IPS-15b (cell line): ENCODE measurements at regions not wholly inside any gene's neighbourhood (a gene's known extent, or its start where the extent isn't known, plus 50 kb on each side); places are given as distances from the start of the nearest gene placed in this dataset.
"Not testable (repeated sequence)": the region's sequence is repeated elsewhere in the genome, so short reads cannot be mapped to it uniquely, and the experiment has no call there.

Experiments
- H3K27me3 ChIP-seq: one replicate; pipeline ENCODE4 v1.6.1; 2013; ENCODE audit warnings: low read length; ENCODE audit not compliant: control insufficient read depth, insufficient read depth
- H3K36me3 ChIP-seq: one replicate; pipeline ENCODE4 v1.6.1; 2013; ENCODE audit warnings: low read length; ENCODE audit not compliant: control insufficient read depth, insufficient read depth
- H3K4me1 ChIP-seq: one replicate; pipeline ENCODE4 v1.6.1; 2013; ENCODE audit warnings: mild to moderate bottlenecking, low read length; ENCODE audit not compliant: control insufficient read depth, insufficient read depth
- H3K4me3 ChIP-seq: one replicate; pipeline ENCODE4 v1.5.1; 2013; ENCODE audit warnings: low read depth, low read length
- H3K9ac ChIP-seq: one replicate; pipeline ENCODE4 v1.6.1; 2013; ENCODE audit warnings: low read depth, mild to moderate bottlenecking, low read length
- H3K9me3 ChIP-seq: one replicate; pipeline ENCODE4 v1.6.1; 2013; ENCODE audit warnings: mild to moderate bottlenecking, low read length; ENCODE audit not compliant: control insufficient read depth, insufficient read depth

DNA sequence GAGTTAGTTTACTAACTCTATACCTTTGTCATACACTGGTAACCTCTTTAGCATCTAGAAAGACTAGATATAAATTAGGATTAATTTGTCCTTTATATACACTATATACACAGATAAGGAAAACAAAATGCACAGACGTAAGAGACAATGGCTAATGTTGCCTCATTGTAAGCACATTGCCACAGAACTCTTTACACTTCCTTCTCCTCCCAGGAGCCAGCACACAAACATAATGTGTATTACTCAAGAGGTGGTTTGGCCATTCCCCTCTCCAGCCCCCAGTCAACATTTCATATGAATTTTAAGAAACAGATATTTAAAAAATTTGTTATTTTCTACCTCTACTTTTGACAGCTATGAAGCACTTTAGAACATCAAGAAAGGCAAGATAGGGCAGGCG, 131.4 kb upstream of the OR4E1 start:
- Histone ChIP-seq H3K9ac (no peak overlapping the region), H3K27me3 (no peaks in the 10 kb centered on the region), H3K9me3 (no peaks in the 10 kb centered on the region), H3K36me3 (no peaks in the 10 kb centered on the region), H3K4me3 (no peak overlapping the region), H3K4me1 (no peaks in the 10 kb centered on the region)

DNA sequence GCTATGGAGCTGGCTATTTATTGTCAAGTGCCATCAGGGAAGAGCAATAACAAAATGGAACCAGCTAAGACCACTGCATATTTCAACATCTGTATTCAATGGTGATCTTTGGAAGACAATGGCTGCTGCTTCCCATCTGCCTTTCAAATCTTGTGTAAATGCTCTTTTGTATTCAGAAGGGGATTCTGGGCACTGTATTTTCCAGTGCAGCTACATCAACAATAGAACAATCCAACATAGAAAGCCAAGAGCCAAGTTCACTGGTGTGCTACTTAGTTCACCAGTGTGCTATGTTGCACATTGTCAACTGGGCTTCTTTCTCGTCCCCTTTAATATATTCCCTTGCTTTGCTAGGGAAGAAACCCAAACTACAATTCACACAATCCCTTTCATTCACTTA, 128.8 kb upstream of the OR4E1 start:
- Histone ChIP-seq H3K9me3 (no peaks in the 10 kb centered on the region), H3K4me3 (no peak overlapping the region), H3K27me3 (no peaks in the 10 kb centered on the region), H3K9ac (no peak overlapping the region), H3K36me3 (no peaks in the 10 kb centered on the region), H3K4me1 (no peaks in the 10 kb centered on the region)

DNA sequence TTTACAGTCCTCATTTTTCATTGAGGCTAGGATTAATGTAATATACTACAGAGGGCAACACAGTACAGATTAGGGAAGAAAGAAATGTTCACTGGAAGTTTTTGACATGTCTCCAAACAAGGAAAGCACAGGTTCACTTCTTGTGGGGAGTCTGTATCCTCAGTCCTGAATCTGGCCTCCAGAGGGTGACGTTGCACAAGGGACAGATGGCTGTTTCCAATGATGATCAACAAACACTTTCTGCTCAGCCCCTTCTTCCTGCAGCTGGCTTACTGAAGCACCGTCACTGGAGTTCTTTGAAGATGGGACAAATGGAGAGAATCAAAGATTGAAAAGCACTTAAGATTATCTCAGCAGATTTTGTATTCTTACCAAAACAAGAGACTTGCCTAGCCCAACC, 123.3 kb upstream of the OR4E1 start:
- Histone ChIP-seq H3K36me3 (no peaks in the 10 kb centered on the region), H3K4me1 (no peaks in the 10 kb centered on the region), H3K9ac (no peak overlapping the region), H3K4me3 (no peak overlapping the region), H3K9me3 (no peaks in the 10 kb centered on the region), H3K27me3 (no peaks in the 10 kb centered on the region)

DNA sequence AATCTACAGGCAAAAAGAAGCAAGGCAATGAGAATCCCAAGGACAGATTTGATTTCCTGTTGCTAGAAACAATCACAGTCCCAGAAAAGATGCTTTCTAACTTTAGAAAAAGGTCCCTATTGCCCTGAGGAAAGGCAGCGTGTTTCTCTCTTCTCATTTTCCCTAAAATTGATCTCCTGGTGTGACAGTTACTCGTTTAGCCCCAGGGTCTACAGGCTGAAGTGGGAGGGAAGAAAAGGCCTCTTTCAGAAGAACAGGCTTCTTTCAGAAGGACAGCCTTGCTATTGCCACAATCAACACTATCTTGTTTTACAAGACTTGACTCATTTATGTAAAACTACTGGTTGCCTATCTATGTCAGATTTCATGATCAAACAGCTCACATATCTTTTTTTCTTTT, 121.8 kb upstream of the OR4E1 start:
- Histone ChIP-seq H3K9ac (no peak overlapping the region), H3K9me3 (no peaks in the 10 kb centered on the region), H3K27me3 (no peaks in the 10 kb centered on the region), H3K36me3 (no peaks in the 10 kb centered on the region), H3K4me1 (no peaks in the 10 kb centered on the region), H3K4me3 (no peak overlapping the region)

DNA sequence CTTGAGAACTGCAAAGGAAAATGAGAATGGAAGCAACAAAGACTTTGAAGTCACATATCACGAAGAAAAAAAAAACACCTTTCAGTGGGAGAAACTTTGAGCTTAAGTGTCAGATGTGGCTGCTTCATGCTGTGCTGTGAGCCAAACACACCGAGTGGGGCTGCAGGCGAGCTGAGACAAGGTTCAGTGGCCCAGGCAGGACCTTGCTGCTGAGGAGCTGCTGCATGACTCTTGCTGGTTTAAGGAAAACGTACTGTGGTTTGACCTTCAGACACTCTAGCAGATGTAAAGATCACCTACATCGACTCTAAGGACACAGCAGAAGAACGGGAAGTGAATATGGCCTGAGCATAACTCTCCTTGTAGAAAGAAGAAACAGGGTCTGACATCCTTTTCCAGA, 118.1 kb upstream of the OR4E1 start:
- Histone ChIP-seq H3K36me3 (no peaks in the 10 kb centered on the region), H3K27me3 (no peaks in the 10 kb centered on the region), H3K9ac (no peak overlapping the region), H3K9me3 (no peaks in the 10 kb centered on the region), H3K4me1 (no peaks in the 10 kb centered on the region), H3K4me3 (no peak overlapping the region)

DNA sequence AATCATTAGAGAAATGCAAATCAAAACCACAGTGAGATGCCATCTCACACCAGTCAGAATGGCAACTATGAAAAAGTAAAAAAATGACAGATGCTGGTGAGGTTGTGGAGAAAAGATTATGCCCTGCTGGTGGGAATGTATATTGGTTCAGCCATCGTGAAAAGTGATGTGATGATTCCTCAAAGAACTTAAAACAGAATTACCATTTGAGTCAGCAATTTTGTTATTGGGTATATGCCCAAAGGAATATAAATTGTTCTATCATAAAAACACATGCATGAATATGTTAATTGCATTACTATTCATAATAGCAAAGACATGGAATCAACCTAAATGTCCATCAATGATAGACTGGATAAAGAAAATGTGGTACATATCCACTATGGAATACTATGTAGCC, 115.1 kb upstream of the OR4E1 start:
- H3K9me3 ChIP-seq, H3K4me3 ChIP-seq, H3K9ac ChIP-seq, H3K36me3 ChIP-seq, H3K4me1 ChIP-seq, H3K27me3 ChIP-seq: not testable (repeated sequence)

DNA sequence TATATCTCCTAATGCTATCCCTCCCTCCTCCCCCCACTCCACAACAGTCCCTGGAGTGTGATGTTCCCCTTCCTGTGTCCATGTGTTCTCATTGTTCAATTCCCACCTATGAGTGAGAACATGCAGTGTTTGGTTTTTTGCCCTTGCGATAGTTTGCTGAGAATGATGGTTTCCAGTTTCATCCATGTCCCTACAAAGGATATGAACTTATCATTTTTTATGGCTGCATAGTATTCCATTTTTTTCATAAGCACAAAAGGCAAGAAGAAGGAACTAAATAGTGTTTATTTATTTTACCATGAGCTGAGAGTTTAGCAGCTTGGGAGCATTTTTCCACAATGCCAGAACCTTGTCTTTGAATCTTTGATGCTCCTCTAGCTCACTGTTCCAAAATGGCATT, 113.6 kb upstream of the OR4E1 start:
- not testable (repeated sequence) for H3K9ac ChIP-seq, H3K4me3 ChIP-seq, H3K27me3 ChIP-seq, H3K9me3 ChIP-seq, H3K4me1 ChIP-seq, H3K36me3 ChIP-seq

DNA sequence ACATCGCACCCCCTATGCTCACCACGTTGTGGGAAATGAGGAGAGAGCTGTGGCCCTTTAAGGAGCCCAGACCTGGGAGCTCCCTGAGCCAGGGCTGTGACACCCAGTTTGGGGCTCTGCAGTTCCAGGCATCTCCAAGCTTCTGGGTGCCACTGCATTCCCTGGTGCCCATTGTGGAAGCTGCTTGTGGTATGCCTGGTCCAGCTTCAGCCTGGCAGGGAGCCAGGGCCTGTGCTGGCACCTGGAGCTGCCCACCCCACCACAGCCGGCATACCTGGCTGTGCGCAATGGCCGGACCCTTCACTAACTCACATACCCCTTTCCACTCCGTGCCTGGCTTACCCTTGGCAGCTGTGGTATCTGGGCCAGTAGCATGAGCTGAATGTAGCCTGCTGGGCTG, 107.9 kb upstream of the OR4E1 start:
- no peaks in the 10 kb centered on the region for H3K4me1 ChIP-seq
- H3K4me3 ChIP-seq = no peak overlapping the region
- peaks cover 2% of the 10 kb centered on the region for H3K27me3 ChIP-seq
- no peaks in the 10 kb centered on the region for H3K9me3 ChIP-seq
- no peak overlapping the region for H3K9ac ChIP-seq
- H3K36me3 ChIP-seq = no peaks in the 10 kb centered on the region

DNA sequence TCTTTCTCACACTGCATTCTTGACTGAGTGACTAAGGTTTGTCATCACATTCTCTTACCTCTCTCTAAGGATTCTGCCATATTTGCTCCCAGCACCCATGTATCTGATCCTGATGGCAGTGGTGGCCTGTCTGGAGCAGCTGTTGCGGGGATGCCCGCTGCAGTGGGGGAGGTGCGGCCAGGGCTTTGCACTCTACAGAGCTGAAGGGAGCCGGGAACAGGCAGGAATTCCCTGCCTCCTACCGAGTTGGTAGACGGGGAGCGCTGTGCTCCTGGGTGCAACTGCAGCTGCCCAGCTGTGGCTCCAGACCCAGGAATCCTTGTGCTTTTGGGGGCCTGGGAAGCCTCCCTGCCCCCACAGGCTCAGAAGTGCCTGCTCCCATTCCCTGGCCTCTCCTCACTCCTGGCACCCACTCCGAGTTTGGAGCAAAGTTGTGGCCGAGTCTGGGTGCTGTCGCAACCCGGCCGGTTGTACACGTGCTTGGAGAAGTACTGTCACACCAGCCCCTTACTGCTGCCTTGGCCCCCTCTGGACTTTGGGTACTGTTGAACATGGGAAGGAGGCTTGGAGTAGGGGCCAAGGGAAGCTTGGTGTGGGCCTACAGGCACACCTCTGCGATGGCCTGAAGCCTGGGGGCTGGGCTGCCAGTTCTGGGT, 106.9 kb upstream of the OR4E1 start:
- Histone ChIP-seq H3K9me3 (no peaks in the 10 kb centered on the region), H3K9ac (no peak overlapping the region), H3K4me1 (no peaks in the 10 kb centered on the region), H3K36me3 (no peaks in the 10 kb centered on the region), H3K27me3 (peaks cover 2% of the 10 kb centered on the region), H3K4me3 (no peak overlapping the region)

DNA sequence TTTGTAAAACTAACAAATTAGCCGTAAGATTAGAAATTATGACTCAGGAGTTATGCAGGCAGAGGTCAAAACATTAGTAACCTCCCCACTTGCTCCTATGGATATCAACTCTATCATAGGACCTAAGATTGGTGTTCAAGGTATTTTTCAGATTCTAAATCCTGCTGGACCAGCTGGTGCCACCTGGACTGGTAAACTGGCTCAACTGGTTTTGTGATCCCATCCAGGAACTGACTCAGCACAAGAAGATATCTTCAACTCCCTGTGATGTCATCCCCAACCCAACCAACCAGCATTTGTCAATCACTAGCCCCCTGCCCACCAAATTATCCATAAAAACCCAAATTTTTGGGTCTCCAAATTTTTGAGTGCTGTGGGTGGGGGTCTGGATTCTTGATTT, 98.1 kb upstream of the OR4E1 start:
- H3K27me3 ChIP-seq = no peaks in the 10 kb centered on the region
- H3K4me3 ChIP-seq = no peak overlapping the region
- no peak overlapping the region for H3K9ac ChIP-seq
- H3K9me3 ChIP-seq = no peaks in the 10 kb centered on the region
- H3K4me1 ChIP-seq = peaks cover 2% of the 10 kb centered on the region
- no peaks in the 10 kb centered on the region for H3K36me3 ChIP-seq

DNA sequence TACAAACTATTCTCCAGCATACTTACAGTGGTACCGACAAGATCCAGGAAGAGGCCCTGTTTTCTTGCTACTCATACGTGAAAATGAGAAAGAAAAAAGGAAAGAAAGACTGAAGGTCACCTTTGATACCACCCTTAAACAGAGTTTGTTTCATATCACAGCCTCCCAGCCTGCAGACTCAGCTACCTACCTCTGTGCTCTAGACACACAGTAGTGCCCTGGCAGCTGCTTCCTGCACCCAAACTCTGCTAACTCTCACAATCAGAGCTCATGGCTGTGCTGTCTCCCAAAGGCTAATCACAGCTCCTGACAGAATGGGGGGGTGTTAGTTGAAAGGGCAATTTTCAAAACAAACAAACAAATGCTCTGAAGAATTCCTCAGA, 95.2 kb upstream of the OR4E1 start:
- H3K9ac ChIP-seq = no peak overlapping the region
- no peaks in the 10 kb centered on the region for H3K9me3 ChIP-seq
- H3K36me3 ChIP-seq = no peaks in the 10 kb centered on the region
- H3K27me3 ChIP-seq = no peaks in the 10 kb centered on the region
- no peak overlapping the region for H3K4me3 ChIP-seq
- peaks cover 2% of the 10 kb centered on the region for H3K4me1 ChIP-seq

DNA sequence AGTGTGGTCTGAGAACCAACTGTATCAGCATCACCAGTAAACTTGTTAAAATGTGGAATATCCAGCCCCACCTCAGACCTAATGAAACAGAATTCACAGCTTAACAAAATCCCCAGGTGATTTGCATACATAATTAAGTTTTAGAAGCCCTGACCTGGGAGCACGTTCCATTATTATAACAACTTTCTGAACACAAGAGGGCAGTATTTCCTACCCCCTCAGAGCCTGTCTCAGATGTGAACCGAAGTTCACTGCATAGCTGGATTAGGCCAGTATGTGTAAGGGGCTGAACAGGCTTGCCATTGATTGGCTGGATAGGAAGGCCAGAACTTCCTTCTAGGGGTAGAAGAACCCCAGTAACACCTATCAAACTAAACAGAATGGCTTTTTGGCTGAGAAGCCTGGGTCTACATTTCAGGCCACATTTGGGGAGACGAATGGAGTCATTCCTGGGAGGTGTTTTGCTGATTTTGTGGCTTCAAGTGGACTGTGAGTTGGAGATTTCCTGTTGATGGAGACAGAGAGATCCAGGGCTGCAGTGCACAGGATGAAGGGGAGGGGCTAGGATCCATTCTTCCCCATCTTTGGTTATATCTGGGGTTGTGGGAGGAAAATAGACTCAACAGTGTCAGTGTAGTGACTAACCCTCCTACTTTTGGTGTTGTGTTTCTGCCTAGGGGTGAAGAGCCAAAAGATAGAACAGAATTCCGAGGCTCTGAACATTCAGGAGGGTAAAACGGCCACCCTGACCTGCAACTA, 94.7 kb upstream of the OR4E1 start:
- H3K36me3 ChIP-seq = no peaks in the 10 kb centered on the region
- no peak overlapping the region for H3K4me3 ChIP-seq
- no peak overlapping the region for H3K9ac ChIP-seq
- no peaks in the 10 kb centered on the region for H3K9me3 ChIP-seq
- H3K27me3 ChIP-seq = no peaks in the 10 kb centered on the region
- H3K4me1 ChIP-seq = peaks cover 2% of the 10 kb centered on the region
